Type B pancreatic cell (in vitro differentiated cells): ENCODE measurements at regions not wholly inside any gene's neighbourhood (a gene's known extent, or its start where the extent isn't known, plus 50 kb on each side); places are given as distances from the start of the nearest gene placed in this dataset.

Source experiments
- DNase-seq: peaks from one replicate; pipeline ENCODE4 v3.0.0; 2021; ENCODE audit warnings: mixed read lengths; ENCODE audit not compliant: unreplicated experiment; ENCODE audit errors: extremely low spot score
- H3K27ac Mint-ChIP-seq: 2 replicates; pipeline ENCODE4 v1.8.0; 2021; ENCODE audit warnings: mild to moderate bottlenecking, mixed read lengths
- H3K27me3 Mint-ChIP-seq: 2 replicates; pipeline ENCODE4 v1.8.0; 2021; ENCODE audit warnings: mixed read lengths
- H3K36me3 Mint-ChIP-seq: 2 replicates; pipeline ENCODE4 v1.8.0; 2021; ENCODE audit warnings: mixed read lengths
- H3K4me1 Mint-ChIP-seq: one replicate; pipeline ENCODE4 v1.8.0; 2021; ENCODE audit warnings: mixed read lengths; ENCODE audit not compliant: unreplicated experiment
- H3K4me3 Mint-ChIP-seq: 2 replicates; pipeline ENCODE4 v1.8.0; 2021; ENCODE audit warnings: mild to moderate bottlenecking, mixed read lengths
- H3K9me3 Mint-ChIP-seq: 2 replicates; pipeline ENCODE4 v1.8.0; 2021; ENCODE audit warnings: mixed read lengths
- TF ChIP-seq, protein P1 (sequence below): fragments of 200-600 bp; sonication (generic); conservative IDR thresholded peaks from 2 replicates; pipeline ENCODE4 v1.5.0; 2021; ENCODE audit warnings: antibody characterized with exemption, mild to moderate bottlenecking

DNA sequence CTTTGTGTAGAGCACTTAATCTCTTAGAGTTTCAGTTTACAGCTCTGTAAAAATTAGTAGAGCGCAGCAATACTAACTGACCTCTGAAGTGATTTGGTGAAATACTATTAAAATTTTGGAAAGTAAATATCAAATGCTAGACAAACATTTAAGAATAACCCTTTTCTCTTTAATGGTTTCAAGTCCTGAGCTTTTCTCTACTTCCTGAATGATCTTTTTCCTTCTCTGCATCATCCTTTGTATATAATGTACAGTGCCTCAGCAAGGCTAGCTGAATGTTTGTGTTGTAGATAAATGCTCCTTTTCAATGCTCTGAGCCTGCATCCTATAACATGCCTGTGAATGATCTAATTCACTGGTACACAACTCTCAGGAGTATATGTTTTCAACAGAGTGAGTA, 272.9 kb downstream of the ADGRL2 start:
- Mint-ChIP-seq H3K4me1 (peaks cover 8% of the 10 kb centered on the region), H3K36me3 (no peaks in the 10 kb centered on the region), H3K27me3 (no peaks in the 10 kb centered on the region), H3K9me3 (no peaks in the 10 kb centered on the region), H3K27ac (no peak overlapping the region), H3K4me3 (no peak overlapping the region)
- TF ChIP-seq, protein P1, sequence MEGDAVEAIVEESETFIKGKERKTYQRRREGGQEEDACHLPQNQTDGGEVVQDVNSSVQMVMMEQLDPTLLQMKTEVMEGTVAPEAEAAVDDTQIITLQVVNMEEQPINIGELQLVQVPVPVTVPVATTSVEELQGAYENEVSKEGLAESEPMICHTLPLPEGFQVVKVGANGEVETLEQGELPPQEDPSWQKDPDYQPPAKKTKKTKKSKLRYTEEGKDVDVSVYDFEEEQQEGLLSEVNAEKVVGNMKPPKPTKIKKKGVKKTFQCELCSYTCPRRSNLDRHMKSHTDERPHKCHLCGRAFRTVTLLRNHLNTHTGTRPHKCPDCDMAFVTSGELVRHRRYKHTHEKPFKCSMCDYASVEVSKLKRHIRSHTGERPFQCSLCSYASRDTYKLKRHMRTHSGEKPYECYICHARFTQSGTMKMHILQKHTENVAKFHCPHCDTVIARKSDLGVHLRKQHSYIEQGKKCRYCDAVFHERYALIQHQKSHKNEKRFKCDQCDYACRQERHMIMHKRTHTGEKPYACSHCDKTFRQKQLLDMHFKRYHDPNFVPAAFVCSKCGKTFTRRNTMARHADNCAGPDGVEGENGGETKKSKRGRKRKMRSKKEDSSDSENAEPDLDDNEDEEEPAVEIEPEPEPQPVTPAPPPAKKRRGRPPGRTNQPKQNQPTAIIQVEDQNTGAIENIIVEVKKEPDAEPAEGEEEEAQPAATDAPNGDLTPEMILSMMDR = no peak
- no peak for DNase-seq

DNA sequence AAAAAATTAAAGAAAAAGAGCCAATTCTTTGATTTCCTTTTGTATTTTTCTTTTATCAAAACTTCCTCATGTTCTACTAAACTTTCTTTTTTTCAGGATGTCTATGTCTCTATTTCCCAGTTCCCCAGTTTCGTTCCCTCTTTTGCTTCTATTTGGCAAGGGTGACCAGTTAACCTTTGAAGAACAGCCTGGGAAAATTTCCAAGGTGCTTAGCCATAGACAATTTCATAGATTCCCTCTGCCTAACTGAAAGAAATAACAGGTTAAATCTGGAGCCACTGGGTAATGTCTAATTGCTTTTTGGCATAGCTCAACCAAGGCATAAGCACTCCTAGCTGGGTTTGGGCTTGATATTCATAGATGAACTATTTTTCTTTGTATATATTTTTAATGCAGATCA, 272.3 kb downstream of the ADGRL2 start:
- TF ChIP-seq, protein P1 = no peak
- no peak for DNase-seq
- peaks cover 8% of the 10 kb centered on the region for H3K4me1 Mint-ChIP-seq
- H3K36me3 Mint-ChIP-seq = no peaks in the 10 kb centered on the region
- no peaks in the 10 kb centered on the region for H3K9me3 Mint-ChIP-seq
- no peaks in the 10 kb centered on the region for H3K27me3 Mint-ChIP-seq
- no peak overlapping the region for H3K4me3 Mint-ChIP-seq
- no peak overlapping the region for H3K27ac Mint-ChIP-seq

DNA sequence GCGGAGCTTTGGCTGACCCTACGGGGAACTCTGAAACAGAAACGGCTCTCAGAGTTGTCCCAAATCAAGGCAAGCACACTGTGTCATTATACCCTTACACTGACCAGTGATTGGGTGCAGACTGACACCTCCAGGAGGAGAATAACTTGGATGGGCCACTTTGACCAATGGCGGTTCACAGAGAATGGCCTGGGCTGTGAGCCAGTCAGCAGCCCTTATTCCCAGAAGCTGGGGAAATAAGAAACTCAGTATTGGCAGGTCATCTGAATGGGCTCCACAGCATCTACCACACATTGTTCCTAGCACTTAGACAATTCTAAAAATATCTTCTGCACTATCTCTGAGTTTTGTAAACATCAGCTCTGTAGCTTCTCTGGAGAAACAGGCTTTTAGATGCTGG, 265.2 kb downstream of the ADGRL2 start:
- DNase-seq = no peak
- TF ChIP-seq, protein P1 = no peak
- H3K9me3 Mint-ChIP-seq = no peaks in the 10 kb centered on the region
- H3K4me3 Mint-ChIP-seq = no peak overlapping the region
- H3K27me3 Mint-ChIP-seq = no peaks in the 10 kb centered on the region
- H3K36me3 Mint-ChIP-seq = no peaks in the 10 kb centered on the region
- no peak overlapping the region for H3K27ac Mint-ChIP-seq
- H3K4me1 Mint-ChIP-seq = peaks cover 5% of the 10 kb centered on the region

DNA sequence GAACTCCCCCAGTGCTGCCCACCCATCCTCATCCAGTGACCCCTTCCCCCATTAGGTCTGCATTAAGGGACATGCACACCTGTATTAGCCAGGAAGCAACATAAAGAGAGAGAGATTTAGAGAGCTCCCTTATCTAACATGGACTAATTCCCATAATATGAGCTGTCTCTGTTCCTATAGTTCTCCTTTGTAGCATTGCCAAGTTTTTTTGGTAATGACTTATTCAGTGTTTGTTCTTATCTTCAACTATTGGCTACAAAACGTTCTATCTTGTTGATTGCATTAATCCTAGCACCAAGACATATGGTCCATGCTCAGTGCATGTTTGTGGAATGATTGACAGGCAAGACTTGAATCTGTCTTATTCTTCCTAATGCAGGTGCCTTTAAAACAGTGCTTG, 264.0 kb downstream of the ADGRL2 start:
- no peak for DNase-seq
- Mint-ChIP-seq H3K36me3 (no peaks in the 10 kb centered on the region), H3K27ac (no peak overlapping the region), H3K9me3 (no peaks in the 10 kb centered on the region), H3K4me3 (no peak overlapping the region), H3K27me3 (no peaks in the 10 kb centered on the region), H3K4me1 (peaks cover 15% of the 10 kb centered on the region)
- TF ChIP-seq, protein P1 = no peak

DNA sequence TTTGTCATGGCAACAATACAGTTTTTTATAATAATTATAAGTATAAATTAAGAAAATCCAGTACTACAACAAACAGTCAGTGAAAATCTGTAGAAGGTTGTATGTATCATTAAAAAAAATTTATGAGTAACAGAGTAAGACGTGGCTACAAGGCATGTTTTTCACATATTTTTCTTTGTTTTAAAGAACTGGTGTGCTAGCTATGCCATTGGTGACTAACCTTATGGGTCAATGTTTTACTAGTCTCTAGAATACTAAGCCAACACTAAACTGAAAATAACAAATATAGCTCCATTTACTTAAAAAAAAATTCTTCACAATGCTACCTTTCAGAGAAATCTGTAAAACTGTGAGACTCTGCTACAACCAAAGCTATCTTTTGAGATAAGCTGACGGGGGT, 261.5 kb downstream of the ADGRL2 start:
- Mint-ChIP-seq H3K4me3 (no peak overlapping the region), H3K27ac (no peak overlapping the region), H3K36me3 (no peaks in the 10 kb centered on the region), H3K9me3 (no peaks in the 10 kb centered on the region), H3K27me3 (no peaks in the 10 kb centered on the region), H3K4me1 (peaks cover 15% of the 10 kb centered on the region)
- TF ChIP-seq, protein P1 = no peak
- DNase-seq = no peak

DNA sequence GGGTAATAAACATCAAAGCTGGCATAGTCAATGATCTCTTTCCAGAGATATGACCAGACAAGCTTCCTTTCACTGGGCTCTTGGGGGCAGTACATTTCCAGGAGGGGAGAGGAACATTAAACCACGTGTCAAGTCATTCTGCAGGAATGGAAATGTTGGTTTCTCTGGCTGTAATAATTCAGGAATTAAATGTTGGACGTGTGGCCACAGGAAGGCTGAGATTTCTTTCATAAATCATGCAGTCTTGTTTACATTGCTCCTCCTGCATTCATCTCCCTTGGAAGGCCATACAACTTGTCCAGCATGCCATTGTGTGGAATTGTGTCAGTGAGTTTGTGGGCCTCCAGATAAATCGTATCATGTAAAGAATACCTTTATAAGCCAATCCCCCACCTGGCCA, 259.2 kb downstream of the ADGRL2 start:
- Mint-ChIP-seq H3K4me3 (no peak overlapping the region), H3K4me1 (peaks cover 13% of the 10 kb centered on the region), H3K36me3 (no peaks in the 10 kb centered on the region), H3K9me3 (peaks cover 5% of the 10 kb centered on the region), H3K27me3 (no peaks in the 10 kb centered on the region), H3K27ac (no peak overlapping the region)
- DNase-seq = no peak
- TF ChIP-seq, protein P1 = no peak
